H1 (cell line): ENCODE measurements at regions not wholly inside any gene's neighbourhood (a gene's known extent, or its start where the extent isn't known, plus 50 kb on each side); places are given as distances from the start of the nearest gene placed in this dataset.

ENCODE experiments used
- CTCF ChIA-PET: fragments of 300-600 bp; sonication (Branson Sonifier 250); formaldehyde crosslinking; loops from one replicate; lab custom pipeline; 2021; ENCODE audit not compliant: partially characterized antibody; lab: Charles Lee
- POLR2A ChIA-PET: fragments of 300-600 bp; sonication (Branson Sonifier 250); formaldehyde crosslinking; loops from one replicate; lab custom pipeline; 2021; ENCODE audit warnings: inconsistent platforms; ENCODE audit not compliant: partially characterized antibody; lab: Charles Lee
- DNase-seq, 2 experiments: peaks; one replicate each; pipeline versions ENCODE4 v3.0.0 to v3.0.0-alpha.2; 2010 to 2022; ENCODE audit warnings: low spot score in 2 of 2, low read depth in 1 of 2, mixed read lengths in 1 of 2
- FAIRE-seq: peaks from 2 replicates; lab custom pipeline; 2011; peaks lifted over from hg19 to GRCh38; lab: Jason Lieb, UNC
- H2AFZ ChIP-seq: 2 replicates; pipeline ENCODE4 v1.8.1; 2012; ENCODE audit warnings: low read length, inconsistent platforms
- H2AK5ac ChIP-seq: 2 replicates; pipeline ENCODE4 v1.6.1; 2013; ENCODE audit warnings: low read depth, low read length
- H2BK120ac ChIP-seq: replicated peaks from 2 replicates; pipeline ENCODE3; 2013; ENCODE audit warnings: low read depth, low read length, inconsistent platforms
- H2BK12ac ChIP-seq: 2 replicates; pipeline ENCODE4 v1.6.1; 2013; ENCODE audit warnings: low read depth, low read length
- H2BK15ac ChIP-seq: 2 replicates; pipeline ENCODE4 v1.6.1; 2013; ENCODE audit warnings: low read length
- H2BK20ac ChIP-seq: 2 replicates; pipeline ENCODE4 v1.6.1; 2013; ENCODE audit warnings: low read length
- H2BK5ac ChIP-seq: 2 replicates; pipeline ENCODE4 v1.6.1; 2013; ENCODE audit warnings: low read depth, low read length
- H3K14ac ChIP-seq: 2 replicates; pipeline ENCODE4 v1.6.1; 2013; ENCODE audit warnings: inconsistent platforms; ENCODE audit not compliant: insufficient read length
- H3K18ac ChIP-seq: 2 replicates; pipeline ENCODE4 v1.6.1; 2013; ENCODE audit warnings: low read length; ENCODE audit errors: extremely low read depth
- H3K23ac ChIP-seq: 2 replicates; pipeline ENCODE4 v1.6.1; 2013; ENCODE audit warnings: inconsistent platforms; ENCODE audit not compliant: insufficient read length
- H3K23me2 ChIP-seq: 2 replicates; pipeline ENCODE4 v1.6.1; 2013; ENCODE audit warnings: low read depth, low read length
- H3K27ac ChIP-seq: 2 replicates; pipeline ENCODE4 v1.6.1; 2011; ENCODE audit warnings: low read depth, low read length, inconsistent platforms
- H3K27me3 ChIP-seq, 4 experiments: replicated peaks in 1 of 4; 1 replicate in 1 of 4; 2 replicates in 3 of 4; pipeline versions ENCODE4 v1.6.1 to v1.8.1; 2011 to 2013; ENCODE audit warnings: low read length in 3 of 4, mild to moderate bottlenecking in 3 of 4, inconsistent platforms in 2 of 4, mixed read lengths in 2 of 4, moderate library complexity in 1 of 4; ENCODE audit not compliant: control insufficient read depth in 3 of 4, insufficient read depth in 3 of 4; ENCODE audit errors: extremely low read depth in 1 of 4
- H3K36me3 ChIP-seq, 4 experiments: 2 replicates each; pipeline versions ENCODE4 v1.6.1 to v1.8.1; 2011 to 2013; ENCODE audit warnings: mild to moderate bottlenecking in 4 of 4, low read length in 3 of 4, moderate library complexity in 2 of 4, control low read depth in 1 of 4, inconsistent platforms in 1 of 4; ENCODE audit not compliant: insufficient read depth in 4 of 4, control insufficient read depth in 2 of 4
- H3K4ac ChIP-seq: replicated peaks from 2 replicates; pipeline ENCODE3; 2013; ENCODE audit warnings: low read length, low read depth, mixed read lengths, inconsistent platforms; ENCODE audit not compliant: insufficient read length
- H3K4me1 ChIP-seq, 4 experiments: replicated peaks in 1 of 4; 1 replicate in 1 of 4; 2 replicates in 3 of 4; pipeline versions ENCODE4 v1.6.1 to v1.8.1; 2011 to 2013; ENCODE audit warnings: low read length in 3 of 4, inconsistent platforms in 2 of 4, mixed read lengths in 1 of 4; ENCODE audit not compliant: insufficient read depth in 4 of 4, control insufficient read depth in 3 of 4
- H3K4me2 ChIP-seq, 2 experiments: 2 replicates each; pipeline versions ENCODE4 v1.6.1 to v1.8.1; 2011 to 2013; ENCODE audit warnings: low read depth in 2 of 2, low read length in 2 of 2, control low read depth in 1 of 2, inconsistent platforms in 1 of 2, mild to moderate bottlenecking in 1 of 2; ENCODE audit not compliant: insufficient read depth in 1 of 2
- H3K4me3 ChIP-seq, 4 experiments: fragments of 200-600, 300-600 bp in 1 of 4; sonication (generic), shearing (Covaris generic), sonication (Bioruptor Twin) in 1 of 4; 2 replicates each; pipeline versions ENCODE4 v1.5.1 to v1.8.1; 2011 to 2016; ENCODE audit warnings: low read length in 4 of 4, low read depth in 3 of 4, control low read depth in 2 of 4, inconsistent platforms in 2 of 4, mild to moderate bottlenecking in 2 of 4, mixed read lengths in 1 of 4, moderate library complexity in 1 of 4; ENCODE audit not compliant: insufficient read depth in 2 of 4; ENCODE audit errors: extremely low read depth in 1 of 4
- H3K56ac ChIP-seq: replicated peaks from 2 replicates; pipeline ENCODE3; 2013; ENCODE audit warnings: low read depth, mild to moderate bottlenecking, mixed read lengths, low read length, inconsistent platforms; ENCODE audit not compliant: insufficient read length
- H3K79me1 ChIP-seq: 2 replicates; pipeline ENCODE4 v1.6.1; 2013; ENCODE audit warnings: low read depth, low read length, control low read depth
- H3K79me2 ChIP-seq, 2 experiments: 2 replicates each; pipeline versions ENCODE4 v1.6.1 to v1.8.1; 2012 to 2013; ENCODE audit warnings: low read length in 2 of 2, mild to moderate bottlenecking in 2 of 2, inconsistent platforms in 1 of 2; ENCODE audit not compliant: insufficient read depth in 2 of 2, control insufficient read depth in 1 of 2
- H3K9ac ChIP-seq, 4 experiments: replicated peaks in 1 of 4; 1 replicate in 1 of 4; 2 replicates in 3 of 4; pipeline versions ENCODE4 v1.6.1 to v1.8.1; 2011 to 2013; ENCODE audit warnings: low read depth in 3 of 4, low read length in 3 of 4, control low read depth in 2 of 4, mild to moderate bottlenecking in 2 of 4, moderate library complexity in 2 of 4, inconsistent platforms in 1 of 4; ENCODE audit errors: extremely low read depth in 1 of 4
- H3K9me3 ChIP-seq, 2 experiments: 2 replicates each; pipeline versions ENCODE4 v1.6.1 to v1.8.1; 2012 to 2013; ENCODE audit warnings: mild to moderate bottlenecking in 2 of 2, moderate library complexity in 2 of 2, control low read depth in 1 of 2, inconsistent platforms in 1 of 2, low read depth in 1 of 2, low read length in 1 of 2, mixed read lengths in 1 of 2; ENCODE audit not compliant: insufficient read depth in 2 of 2
- H4K20me1 ChIP-seq, 2 experiments: replicated peaks in 1 of 2; 2 replicates each; pipeline versions ENCODE3 to v1.8.1; 2011 to 2013; ENCODE audit warnings: inconsistent platforms in 2 of 2, low read length in 2 of 2, mild to moderate bottlenecking in 1 of 2; ENCODE audit not compliant: insufficient read depth in 2 of 2, control insufficient read depth in 1 of 2
- H4K5ac ChIP-seq: 2 replicates; pipeline ENCODE4 v1.6.1; 2013; ENCODE audit warnings: low read length, low read depth, mixed read lengths, inconsistent platforms; ENCODE audit not compliant: insufficient read length
- H4K8ac ChIP-seq: 2 replicates; pipeline ENCODE4 v1.8.0; 2013; ENCODE audit warnings: mild to moderate bottlenecking, moderate library complexity, low read length, inconsistent platforms; ENCODE audit not compliant: insufficient read depth; ENCODE audit errors: extremely low read depth
- H4K91ac ChIP-seq: replicated peaks from 2 replicates; pipeline ENCODE3; 2013; ENCODE audit warnings: low read length, mixed read lengths, inconsistent platforms; ENCODE audit not compliant: insufficient read length
- CBX5 ChIP-seq: fragments of 300-800, 300-1000 bp; sonication (generic); IDR thresholded peaks from 2 replicates; pipeline ENCODE4 v1.7.1; 2016; ENCODE audit warnings: antibody characterized with exemption, low read length, low read depth
- CREB1 ChIP-seq: IDR thresholded peaks from 2 replicates; pipeline ENCODE4 v1.6.1; 2012; ENCODE audit warnings: inconsistent platforms
- CTCF ChIP-seq, 3 experiments: IDR thresholded peaks; 1 replicate in 2 of 3; 2 replicates in 1 of 3; pipeline versions ENCODE4 v1.5.1 to v1.6.1; 2011; ENCODE audit warnings: low read length in 3 of 3, mild to moderate bottlenecking in 3 of 3, inconsistent platforms in 2 of 3, low read depth in 1 of 3, moderate library complexity in 1 of 3; ENCODE audit not compliant: insufficient read depth in 1 of 3; ENCODE audit errors: control extremely low read depth in 1 of 3
- EP300 ChIP-seq, 2 experiments: IDR thresholded peaks; 1 replicate in 1 of 2; 2 replicates in 1 of 2; pipeline ENCODE4 v1.6.1; 2011 to 2012; ENCODE audit warnings: low read depth in 2 of 2, low read length in 2 of 2, mild to moderate bottlenecking in 2 of 2, borderline replicate concordance in 1 of 2, inconsistent platforms in 1 of 2, moderate library complexity in 1 of 2
- JUND ChIP-seq: IDR thresholded peaks from 2 replicates; pipeline ENCODE4 v1.6.1; 2011; ENCODE audit warnings: mild to moderate bottlenecking, improper control_type of control experiment, low read length
- KDM1A ChIP-seq: fragments of 200-600, 300-600 bp; sonication (generic); IDR thresholded peaks from 2 replicates; pipeline ENCODE4 v1.7.1; 2016; ENCODE audit warnings: mild to moderate bottlenecking, low read length, borderline replicate concordance
- KDM5A ChIP-seq: fragments of 200-600 bp; IDR thresholded peaks from 2 replicates; pipeline ENCODE4 v1.7.1; 2012; ENCODE audit warnings: mild to moderate bottlenecking, low read length, inconsistent platforms, mixed read lengths
- NRF1 ChIP-seq: IDR thresholded peaks from 2 replicates; pipeline ENCODE4 v1.6.1; 2011; ENCODE audit warnings: mild to moderate bottlenecking, low read depth, low read length, improper control_type of control experiment
- RFX5 ChIP-seq: IDR thresholded peaks from 2 replicates; pipeline ENCODE4 v1.6.1; 2011; ENCODE audit warnings: low read depth, low read length, improper control_type of control experiment, borderline replicate concordance
- SIN3A ChIP-seq, 2 experiments: IDR thresholded peaks in 1 of 2; conservative IDR thresholded peaks in 1 of 2; 2 replicates each; pipeline ENCODE4 v1.6.1; 2011 to 2012; ENCODE audit warnings: low read length in 2 of 2, improper control_type of control experiment in 1 of 2, low read depth in 1 of 2, mild to moderate bottlenecking in 1 of 2
- SRF ChIP-seq: IDR thresholded peaks from 2 replicates; pipeline ENCODE4 v1.6.1; 2011; ENCODE audit warnings: mild to moderate bottlenecking, low read depth, low read length, moderate library complexity
- TBP ChIP-seq: IDR thresholded peaks from 2 replicates; pipeline ENCODE4 v1.6.1; 2011; ENCODE audit warnings: low read depth, low read length, improper control_type of control experiment
- WGBS, 2 experiments: shearing (Covaris generic) in 1 of 2; methylation state at CpG; one replicate each; pipeline versions ENCODE4 v1.1.6 to v1.1.7; 2013 to 2015; ENCODE audit warnings: low lambda C conversion rate in 2 of 2, mixed read lengths in 2 of 2, inconsistent platforms in 1 of 2, low coverage in 1 of 2, missing lambda C conversion rate in 1 of 2; ENCODE audit not compliant: insufficient replicate concordance in 2 of 2, insufficient coverage in 1 of 2, insufficient read length in 1 of 2; ENCODE audit errors: extremely low coverage in 1 of 2, missing lambda C conversion rate in 1 of 2; 5-methylcytosine and 5-hydroxymethylcytosine counted together

GRCh38 chr11:8805296-8805695, 105.7 kb upstream of the AKIP1 start:
- no peak overlapping the region for H3K27ac ChIP-seq
- H3K18ac ChIP-seq = no peak overlapping the region

More at GRCh38 chr11:8805296-8805695, 105.7 kb upstream of the AKIP1 start:
- Histone ChIP-seq H4K20me1 (peaks cover 0 to 2% of the 10 kb centered on the region in 2 experiments), H3K79me2 (no peaks in the 10 kb centered on the region; a peak in 2 of 4 replicates), H3K9ac (no peak overlapping the region), H3K79me1 (peaks cover 4% of the 10 kb centered on the region), H3K9me3 (no peaks in the 10 kb centered on the region), H3K4me2 (no peak overlapping the region), H2BK5ac (no peak overlapping the region), H2BK12ac (no peak overlapping the region), H4K8ac (no peak overlapping the region), H3K23ac (no peak overlapping the region), H3K23me2 (peaks cover 2% of the 10 kb centered on the region; the same call in 1 of the 2 replicates), H3K4me3 (no peak overlapping the region), H2AFZ (no peak overlapping the region), H2BK20ac (0 out of 2 replicates have a peak overlapping the region, but pooled peaks have one; percentile 21), H4K5ac (no peak overlapping the region), H2BK120ac (no peak overlapping the region), H3K4ac (no peak overlapping the region), H2AK5ac (no peak overlapping the region), H3K36me3 (no peaks in the 10 kb centered on the region), H2BK15ac (no peak overlapping the region), H3K56ac (no peak overlapping the region), H3K14ac (no peak overlapping the region), H3K27me3 (no peaks in the 10 kb centered on the region), H3K4me1 (peaks cover 7 to 9% (median 7%) of the 10 kb centered on the region in 4 experiments; a peak in 5 of 7 replicates), H4K91ac (no peak overlapping the region)
- DNase-seq (no peak), FAIRE-seq (no peak)
- ChIA-PET POLR2A (no interaction called here), CTCF (interaction anchor here (0.7 to 3.0 kb wide), 3 partner anchors 11 to 214 kb away, joined by 3 to 16 read pairs (median 3); no protein-coding TSS in a partner anchor)
- WGBS, 2 experiments = 86% methylated on average over 3 of the region's 3 CpGs; no CpG with 5 or more reads in 1 of the 2 experiments
- TF ChIP-seq CREB1 (no peak), JUND (no peak), RFX5 (no peak), NRF1 (no peak), CBX5 (no peak), KDM1A (no peak), KDM5A (no peak), CTCF (IDR thresholded peaks at IDR 0.05; ENCODE audit: control extremely low read depth in 1 of 3, insufficient read depth in 1 of 3, low read depth in 1 of 3, low read length in 3 of 3) (no peak), SIN3A (conservative IDR thresholded peaks at IDR 0.05 in 1 of 2, IDR thresholded peaks at IDR 0.05 in 1 of 2; ENCODE audit: low read depth in 1 of 2, low read length in 2 of 2) (no peak), SRF (no peak), EP300 (IDR thresholded peaks at IDR 0.05; ENCODE audit: borderline replicate concordance in 1 of 2, low read depth in 2 of 2, low read length in 2 of 2) (no peak), TBP (no peak)
